CD14-positive monocyte (primary cell): ENCODE measurements at regions not wholly inside any gene's neighbourhood (a gene's known extent, or its start where the extent isn't known, plus 50 kb on each side); places are given as distances from the start of the nearest gene placed in this dataset.

ENCODE experiments used
- DNase-seq, 3 donors: peaks; one replicate each; pipeline ENCODE4 v3.0.0-alpha.2; 2011 to 2022
- H2AFZ ChIP-seq: 2 replicates; pipeline ENCODE4 v1.6.0; 2012; ENCODE audit warnings: mild to moderate bottlenecking, low read depth, low read length, inconsistent platforms; ENCODE audit not compliant: insufficient read depth, poor library complexity, severe bottlenecking
- H3K27ac ChIP-seq, 2 donors: 1 replicate in 1 of 2; 2 replicates in 1 of 2; pipeline ENCODE4 v1.5.1; 2012 to 2013; ENCODE audit warnings: low read length in 2 of 2, control low read depth in 1 of 2, inconsistent platforms in 1 of 2, low read depth in 1 of 2, mild to moderate bottlenecking in 1 of 2
- H3K27me3 ChIP-seq, 2 donors: one replicate each; pipeline versions ENCODE4 v1.6.0 to v1.6.1; 2011 to 2013; ENCODE audit warnings: low read length in 2 of 2; ENCODE audit not compliant: control insufficient read depth in 2 of 2, insufficient read depth in 2 of 2
- H3K36me3 ChIP-seq, 2 donors: replicated peaks in 1 of 2; 1 replicate in 1 of 2; 2 replicates in 1 of 2; pipeline versions ENCODE4 v1.5.1 to v1.6.1; 2012 to 2013; ENCODE audit warnings: low read length in 2 of 2, control low read depth in 1 of 2, inconsistent platforms in 1 of 2, mild to moderate bottlenecking in 1 of 2; ENCODE audit not compliant: insufficient read depth in 2 of 2, control insufficient read depth in 1 of 2
- H3K4me1 ChIP-seq, 2 donors: 1 replicate in 1 of 2; 2 replicates in 1 of 2; pipeline versions ENCODE4 v1.5.1 to v1.6.1; 2012 to 2013; ENCODE audit warnings: low read length in 2 of 2, control low read depth in 1 of 2, inconsistent platforms in 1 of 2, mild to moderate bottlenecking in 1 of 2, moderate library complexity in 1 of 2; ENCODE audit not compliant: insufficient read depth in 2 of 2, control insufficient read depth in 1 of 2
- H3K4me2 ChIP-seq: replicated peaks from 2 replicates; pipeline ENCODE3; 2012; ENCODE audit warnings: low read length, moderate library complexity, mild to moderate bottlenecking; ENCODE audit not compliant: poor library complexity, severe bottlenecking; ENCODE audit errors: extremely low read depth
- H3K4me3 ChIP-seq, 3 experiments: fragments of 200-600 bp in 1 of 3; sonication (generic) in 1 of 3; replicated peaks in 1 of 3; 1 replicate in 2 of 3; 2 replicates in 1 of 3; pipeline ENCODE4 v1.5.1; 2011 to 2013; ENCODE audit warnings: low read length in 3 of 3, mild to moderate bottlenecking in 3 of 3, control low read depth in 2 of 3, low read depth in 2 of 3, inconsistent platforms in 1 of 3, moderate library complexity in 1 of 3
- H3K79me2 ChIP-seq: 2 replicates; pipeline ENCODE4 v1.6.0; 2012; ENCODE audit warnings: mild to moderate bottlenecking, control low read depth, inconsistent platforms, low read length, moderate library complexity; ENCODE audit not compliant: insufficient read depth
- H3K9ac ChIP-seq: 2 replicates; pipeline ENCODE4 v1.6.0; 2017; ENCODE audit warnings: low read length, mild to moderate bottlenecking; ENCODE audit not compliant: insufficient read depth, poor library complexity, severe bottlenecking
- H3K9me3 ChIP-seq, 2 donors: replicated peaks in 1 of 2; 1 replicate in 1 of 2; 2 replicates in 1 of 2; pipeline versions ENCODE4 v1.5.1 to v1.6.1; 2012 to 2013; ENCODE audit warnings: low read length in 2 of 2, control low read depth in 1 of 2; ENCODE audit not compliant: control insufficient read depth in 1 of 2, insufficient read depth in 1 of 2
- H4K20me1 ChIP-seq: 2 replicates; pipeline ENCODE4 v1.6.0; 2012; ENCODE audit warnings: mild to moderate bottlenecking, low read length, control low read depth, moderate library complexity; ENCODE audit not compliant: insufficient read depth
- H3K27ac Mint-ChIP-seq, 7 donors: one replicate each; pipeline ENCODE4 v1.8.0; 2020; ENCODE audit warnings: mild to moderate bottlenecking in 7 of 7, mixed read lengths in 7 of 7, moderate library complexity in 6 of 7, inconsistent platforms in 2 of 7
- H3K27me3 Mint-ChIP-seq, 3 donors: one replicate each; pipeline ENCODE4 v1.8.0; 2021 to 2022; ENCODE audit warnings: low read depth in 3 of 3, mild to moderate bottlenecking in 3 of 3, mixed read lengths in 3 of 3, moderate library complexity in 3 of 3, inconsistent platforms in 1 of 3
- H3K36me3 Mint-ChIP-seq, 2 donors: one replicate each; pipeline ENCODE4 v1.8.0; 2020; ENCODE audit warnings: mixed read lengths in 2 of 2, inconsistent platforms in 1 of 2, mild to moderate bottlenecking in 1 of 2
- H3K4me1 Mint-ChIP-seq: one replicate; pipeline ENCODE4 v1.8.0; 2020; ENCODE audit warnings: mild to moderate bottlenecking, mixed read lengths
- H3K4me3 Mint-ChIP-seq, 2 donors: one replicate each; pipeline ENCODE4 v1.8.0; 2020; ENCODE audit warnings: mild to moderate bottlenecking in 2 of 2, mixed read lengths in 2 of 2, moderate library complexity in 1 of 2
- H3K9me3 Mint-ChIP-seq, 7 donors: one replicate each; pipeline ENCODE4 v1.8.0; 2020 to 2022; ENCODE audit warnings: mixed read lengths in 7 of 7, mild to moderate bottlenecking in 6 of 7, moderate library complexity in 6 of 7, inconsistent platforms in 2 of 7
- CTCF ChIP-seq: fragments of 200-600 bp; IDR thresholded peaks from one replicate; pipeline ENCODE4 v1.8.0; 2022; ENCODE audit warnings: antibody characterized with exemption, mild to moderate bottlenecking
- WGBS: methylation state at CpG from one replicate; pipeline ENCODE4 v1.1.5; 2013; ENCODE audit warnings: missing lambda C conversion rate; ENCODE audit not compliant: insufficient coverage; 5-methylcytosine and 5-hydroxymethylcytosine counted together
- intact Hi-C, 2 donors: fragments of 100-400 bp; cut with micrococcal nuclease; formaldehyde crosslinking; loops; one replicate each; pipeline versions ENCODE4 v1.15.0 to v1.15.1; 2023

GRCh38 chr14:97218691-97219430 lies 421.7 kb downstream of the VRK1 start:
- under 1% methylated on average over 46 of the region's 52 CpGs for whole genome bisulfite sequencing
- intact Hi-C loops, result no loop called here
- Mint-ChIP-seq H3K9me3 (peaks cover 0 to 14% (median 2%) of the 10 kb centered on the region in 7 donors), H3K27me3 (peaks cover 38 to 52% (median 44%) of the 10 kb centered on the region in 3 donors), H3K27ac (no peak overlapping the region), H3K36me3 (no peaks in the 10 kb centered on the region), H3K4me3 (peak overlapping the region; percentile 32 to 69), H3K4me1 (no peaks in the 10 kb centered on the region)
- H3K4me2 ChIP-seq, result peak overlapping the region; percentile 15
- H2AFZ ChIP-seq, result peak overlapping the region; percentile 21
- DNase-seq, result no peak
- H3K4me3 ChIP-seq, result no peak overlapping the region
- no peaks in the 10 kb centered on the region for H4K20me1 ChIP-seq
- H3K27ac ChIP-seq, result no peak overlapping the region
- H3K9me3 ChIP-seq, result no peaks in the 10 kb centered on the region
- H3K36me3 ChIP-seq, result no peaks in the 10 kb centered on the region
- H3K27me3 ChIP-seq, result peaks cover 22 to 43% of the 10 kb centered on the region in 2 donors
- peaks cover 0 to 5% of the 10 kb centered on the region in 2 donors for H3K4me1 ChIP-seq
- no peaks in the 10 kb centered on the region for H3K79me2 ChIP-seq
- TF ChIP-seq CTCF, result no peak
- no peak overlapping the region for H3K9ac ChIP-seq

- WGBS, result 3% methylated on average over 22 of the region's 32 CpGs
- Mint-ChIP-seq H3K4me1 (no peaks in the 10 kb centered on the region), H3K27me3 (peaks cover 37 to 54% (median 44%) of the 10 kb centered on the region in 3 donors), H3K4me3 (peak overlapping the region; percentile 24 to 69), H3K27ac (no peak overlapping the region), H3K9me3 (peaks cover 0 to 14% (median 2%) of the 10 kb centered on the region in 7 donors), H3K36me3 (no peaks in the 10 kb centered on the region)
- Histone ChIP-seq H3K4me3 (no peak overlapping the region), H3K4me1 (peaks cover 0 to 5% of the 10 kb centered on the region in 2 donors), H3K4me2 (no peak overlapping the region), H3K36me3 (no peaks in the 10 kb centered on the region), H3K27ac (no peak overlapping the region), H4K20me1 (no peaks in the 10 kb centered on the region), H3K9ac (no peak overlapping the region), H3K9me3 (no peaks in the 10 kb centered on the region), H3K27me3 (peaks cover 22 to 43% of the 10 kb centered on the region in 2 donors), H2AFZ (no peak overlapping the region), H3K79me2 (no peaks in the 10 kb centered on the region)
- intact Hi-C loops, result no loop called here
- no peak for TF ChIP-seq CTCF
- DNase-seq, result no peak
These were observed 422.3 kb downstream of the VRK1 start for GRCh38 chr14:97219431-97220017.
